RPMI8226 (cell line): ENCODE measurements at regions not wholly inside any gene's neighbourhood (a gene's known extent, or its start where the extent isn't known, plus 50 kb on each side); places are given as distances from the start of the nearest gene placed in this dataset.

Source experiments
- DNase-seq: peaks from one replicate; pipeline ENCODE4 v3.0.0-alpha.2; 2015

DNA sequence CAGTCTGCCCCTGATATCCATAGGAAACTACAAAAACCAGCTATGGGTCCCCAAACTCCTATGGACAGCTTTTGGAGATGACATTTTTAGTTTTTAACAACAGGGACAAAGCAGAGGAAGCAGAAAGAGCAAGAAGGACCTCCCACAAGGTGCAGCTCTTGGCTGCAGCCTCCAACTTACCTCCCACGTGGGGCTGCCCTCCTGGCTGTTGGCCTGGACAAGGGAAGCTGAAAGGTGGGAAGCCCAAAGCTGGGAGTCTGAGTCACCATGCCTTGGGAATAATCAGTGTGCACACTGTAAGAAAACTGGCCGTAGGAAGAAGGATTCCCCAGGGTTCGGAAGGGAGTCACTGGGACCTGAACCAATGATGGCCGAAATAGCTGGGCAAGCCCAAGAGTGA, 51.8 kb upstream of the PAX1 start:
- no peak for DNase-seq

DNA sequence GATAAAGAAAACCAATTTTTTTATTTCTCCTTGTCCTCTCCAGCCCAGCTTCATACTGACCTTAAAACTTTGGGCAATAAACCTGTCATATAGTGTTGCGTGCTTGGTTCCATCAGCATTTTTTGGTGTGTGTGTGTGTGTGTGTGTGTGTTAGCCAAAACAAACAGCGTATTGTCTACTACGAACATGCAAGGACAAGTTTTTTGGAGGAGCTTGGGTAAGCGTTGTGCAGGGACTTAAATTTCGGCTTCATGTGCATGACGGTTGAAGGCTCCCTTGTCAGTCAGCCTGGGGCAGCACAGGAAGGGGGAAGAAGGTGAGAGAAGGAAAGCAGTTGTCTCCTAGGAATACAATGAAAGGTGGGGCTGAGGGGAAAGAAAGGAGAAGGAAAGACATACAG, 62.0 kb upstream of the PAX1 start:
- no peak for DNase-seq

DNA sequence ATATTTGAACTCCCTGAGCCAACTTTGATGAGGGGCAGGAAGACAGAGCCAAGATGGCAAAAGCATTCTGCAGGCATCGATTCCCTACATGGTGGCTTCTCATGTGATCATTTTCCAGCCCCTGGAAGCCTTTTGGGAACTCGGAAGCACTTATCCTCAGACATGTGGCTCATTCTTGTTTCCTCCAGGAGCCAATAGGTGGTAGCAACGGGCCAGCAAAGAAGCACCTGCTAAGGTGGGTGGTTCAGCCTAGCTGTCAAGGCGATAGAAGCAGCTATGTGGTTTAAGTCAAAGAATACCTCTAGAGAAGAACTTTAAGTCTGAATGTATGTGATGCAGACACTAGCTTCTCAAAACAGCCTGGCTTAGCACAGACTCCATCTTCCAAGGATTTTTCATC, 64.9 kb upstream of the PAX1 start:
- peak; percentile 25 for DNase-seq

DNA sequence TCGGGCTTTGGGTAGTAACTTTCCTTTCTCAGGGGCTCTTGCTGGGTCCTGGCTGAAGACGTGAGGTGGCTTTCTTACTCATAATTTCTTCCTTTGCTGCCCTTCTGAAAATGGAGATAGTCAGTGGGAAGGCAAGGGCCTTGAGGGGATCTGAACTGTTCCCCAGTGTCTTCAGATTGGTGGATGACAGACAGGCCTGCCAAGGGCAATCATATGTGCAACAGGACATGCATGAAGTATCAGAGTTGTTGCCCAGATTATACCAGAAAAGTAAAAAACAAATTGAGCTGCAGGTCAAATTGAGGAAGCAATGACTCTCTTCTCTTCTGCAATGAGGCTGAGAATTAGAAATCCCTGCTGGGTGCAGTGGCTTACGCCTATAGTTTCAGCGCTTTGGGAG, 71.6 kb upstream of the PAX1 start:
- no peak for DNase-seq

DNA sequence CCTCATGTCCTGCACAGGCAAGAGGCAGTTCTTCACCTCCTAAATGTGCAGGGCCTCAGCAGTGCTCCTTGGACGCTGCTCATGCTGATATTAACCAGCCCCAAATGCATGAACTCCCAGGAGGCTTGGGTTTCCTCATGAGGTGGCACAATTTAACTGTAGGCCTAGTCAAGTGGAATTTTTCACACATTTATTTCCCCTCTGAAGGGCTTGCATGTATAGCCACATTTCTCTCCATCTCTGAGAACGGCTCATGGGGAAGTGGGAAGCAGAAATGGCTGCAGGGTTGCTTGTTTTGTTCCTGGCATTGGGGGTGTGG, 72.8 kb upstream of the PAX1 start:
- no peak for DNase-seq

DNA sequence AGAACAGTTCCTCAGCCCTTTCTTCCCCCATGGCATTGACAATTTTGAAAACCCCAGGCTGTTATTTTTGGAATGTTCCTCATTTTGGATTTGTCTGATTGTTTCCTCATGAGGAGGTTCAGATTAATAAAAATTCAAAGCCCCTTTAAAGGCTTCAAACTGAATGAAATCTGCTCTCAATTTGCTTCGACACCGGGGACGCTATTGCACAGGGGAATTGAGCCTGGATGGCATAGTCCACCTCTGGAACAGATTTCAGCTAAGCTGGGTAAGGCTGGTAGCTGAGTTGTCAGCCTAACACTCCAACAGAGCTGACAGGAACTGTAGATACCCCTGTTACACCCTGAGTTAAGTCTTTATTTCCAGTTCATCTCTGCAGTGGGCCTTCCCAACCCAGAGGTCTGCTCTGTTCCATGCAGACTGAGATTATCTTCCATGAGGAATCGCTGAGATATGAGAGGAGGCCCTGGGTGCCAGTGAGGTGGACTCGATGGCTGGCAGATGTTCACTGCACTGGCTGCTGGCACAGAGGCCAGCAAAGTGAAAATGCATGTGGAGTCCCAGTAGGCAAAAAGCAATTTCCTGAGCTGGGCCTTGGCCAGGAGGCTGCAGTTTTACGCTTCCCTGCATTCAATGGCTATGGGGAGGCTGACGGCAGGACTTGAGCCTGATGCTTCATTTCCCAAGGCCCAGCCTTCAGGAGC, 73.3 kb upstream of the PAX1 start:
- no peak for DNase-seq

DNA sequence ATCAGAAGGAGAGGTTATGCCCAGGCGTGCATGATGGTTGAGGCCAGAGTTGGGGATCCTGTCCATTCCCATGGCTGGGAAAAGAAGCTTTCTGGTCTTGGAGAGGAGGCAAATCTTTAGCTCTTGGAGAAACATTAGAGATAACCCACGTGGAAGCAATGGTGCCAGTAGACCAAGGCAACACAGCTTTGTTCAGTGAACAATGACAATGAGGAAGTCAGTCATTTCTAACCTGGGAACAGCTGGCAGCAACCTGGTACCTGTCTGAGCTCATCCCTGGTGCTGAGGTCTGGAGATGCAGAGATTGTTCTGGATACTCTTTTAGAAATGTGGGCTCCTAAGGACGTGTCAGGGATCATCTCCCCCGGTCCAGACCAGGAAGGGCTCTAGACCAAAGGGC, 76.7 kb upstream of the PAX1 start:
- DNase-seq, result no peak

DNA sequence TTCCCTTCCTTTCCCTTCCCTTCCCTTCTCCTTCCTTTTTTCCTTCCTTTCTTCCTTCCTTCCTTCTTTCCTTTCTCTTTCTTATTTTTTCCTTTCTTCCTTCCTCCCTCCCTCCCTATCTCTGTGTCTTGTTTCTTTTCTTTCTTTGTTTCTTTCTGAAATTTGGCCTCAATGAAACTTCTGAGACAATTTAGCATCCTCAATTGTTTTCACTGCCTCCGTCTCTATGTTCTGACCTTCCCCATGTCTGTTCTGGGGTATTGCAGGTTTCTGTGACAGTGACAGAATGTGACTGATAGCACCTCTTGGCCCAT, 81.7 kb upstream of the PAX1 start:
- DNase-seq, result no peak

DNA sequence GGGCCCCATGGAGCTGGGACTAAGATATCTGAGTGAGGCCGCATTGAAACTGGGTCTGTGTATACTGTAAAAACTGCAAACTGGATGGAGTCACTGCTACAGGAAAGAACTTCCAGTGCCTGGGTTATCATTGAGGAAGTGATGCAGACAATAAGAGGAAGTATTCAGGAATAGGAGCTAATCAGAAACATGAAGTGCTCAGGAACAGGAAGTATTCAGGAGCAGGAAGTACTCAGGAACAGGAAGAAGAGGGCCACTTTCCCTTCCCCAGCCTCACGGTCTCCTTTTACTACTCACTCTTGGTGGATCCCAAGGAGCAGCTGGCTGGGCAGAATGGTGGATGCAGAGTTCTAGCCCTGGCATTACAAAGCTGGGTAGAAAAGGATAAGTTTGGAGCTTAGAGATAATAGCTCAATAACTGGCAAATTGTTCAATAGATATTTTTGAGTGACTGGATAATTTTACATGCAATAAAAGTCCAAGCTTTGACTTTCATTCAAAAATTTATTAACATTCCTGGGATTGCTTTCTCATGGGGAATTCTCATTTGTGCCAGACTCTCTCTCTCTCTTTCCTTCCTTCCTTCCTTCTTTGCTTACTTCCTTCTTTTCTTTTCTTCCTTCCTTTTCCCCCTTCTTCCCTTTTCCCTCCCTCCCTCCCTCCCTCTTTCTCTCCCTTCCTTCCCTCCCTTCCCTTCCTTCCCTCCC, 82.2 kb upstream of the PAX1 start:
- no peak for DNase-seq

DNA sequence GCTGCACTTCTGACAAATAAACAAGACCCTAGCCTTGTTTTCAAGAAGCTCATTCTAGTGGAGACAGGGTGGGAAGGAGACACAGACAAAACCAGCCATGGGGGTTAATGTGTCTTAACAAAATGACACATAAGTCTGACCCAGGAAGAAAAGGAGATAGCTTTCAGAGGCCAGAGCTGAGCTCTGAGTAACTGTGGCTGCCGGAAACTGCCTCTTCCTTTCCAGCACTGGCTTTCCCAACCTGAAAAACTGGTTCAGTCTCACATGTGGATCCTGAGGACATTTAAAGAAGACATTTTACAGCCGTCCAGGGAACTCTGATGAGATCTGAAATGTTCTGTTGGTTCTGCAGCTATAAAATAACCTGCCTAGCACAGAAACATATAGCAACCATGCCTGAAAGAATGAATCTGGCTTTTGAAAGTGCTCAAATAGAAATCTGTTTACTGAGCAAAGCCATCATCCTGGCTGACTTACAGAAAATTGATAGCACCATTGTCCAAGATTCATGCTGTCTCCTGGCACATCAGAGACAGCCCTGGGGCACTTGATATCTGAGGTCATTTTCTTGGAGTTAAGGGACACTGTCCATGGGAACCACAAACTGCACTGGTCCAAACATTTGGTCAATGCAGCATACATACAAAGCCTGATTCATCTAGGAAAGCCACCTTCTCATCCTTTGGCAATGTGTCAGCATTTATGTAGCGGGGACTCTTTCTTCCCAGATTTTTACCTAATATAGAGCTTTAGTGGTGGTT, 83.2 kb upstream of the PAX1 start:
- no peak for DNase-seq

DNA sequence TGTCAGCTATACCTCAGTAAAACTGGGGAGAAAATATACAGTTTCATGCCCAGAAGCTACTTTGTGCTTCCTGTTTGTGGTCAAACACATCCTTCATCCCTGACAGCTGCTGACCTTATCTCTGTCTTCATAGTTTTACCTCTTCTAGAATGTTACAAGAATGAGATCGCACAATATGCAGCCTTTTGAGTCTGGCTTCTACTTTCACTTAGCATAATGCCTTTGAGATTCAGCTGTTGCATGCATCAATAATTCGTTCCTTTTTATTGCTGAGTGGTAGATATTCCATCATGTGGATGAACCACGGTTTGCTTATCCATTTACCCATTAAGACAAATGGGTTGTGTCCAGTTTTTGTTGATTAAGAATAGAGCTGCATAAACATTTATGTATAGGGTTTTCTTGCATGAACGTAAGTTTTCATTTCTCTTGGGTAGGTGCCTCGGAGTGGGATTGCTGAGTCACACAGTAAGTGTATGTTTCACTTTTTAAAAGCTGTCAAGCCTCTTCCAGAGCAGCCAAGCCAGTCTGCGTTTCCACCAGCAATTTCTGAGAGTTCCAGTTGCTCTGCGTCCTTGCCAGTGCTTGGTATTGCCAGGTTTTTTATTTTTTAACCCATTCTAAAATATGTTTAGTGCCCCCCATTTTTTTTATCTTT, 86.6 kb upstream of the PAX1 start:
- peak; percentile 10 for DNase-seq

DNA sequence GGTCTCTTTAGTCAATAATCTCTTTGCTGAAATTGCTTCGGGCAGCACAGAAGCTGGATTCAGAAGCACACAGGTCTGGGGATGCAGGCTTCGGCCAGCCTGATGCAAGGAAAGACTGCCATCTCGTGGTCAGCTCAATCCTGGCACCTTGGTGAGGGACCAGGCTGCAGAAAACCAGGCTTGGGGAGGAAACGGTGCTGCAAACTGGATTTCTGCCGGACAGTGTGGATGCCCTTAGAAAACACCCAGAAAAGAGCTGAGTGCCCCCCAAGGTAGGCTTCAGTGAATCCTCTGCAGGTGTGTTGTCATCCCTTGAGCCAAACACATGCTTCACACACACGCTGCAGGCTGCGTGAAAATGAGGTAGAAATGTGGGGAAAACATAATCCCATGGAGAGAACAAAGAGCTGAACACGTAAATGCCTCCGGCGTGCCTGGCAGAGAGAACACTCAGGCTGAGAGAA, 89.8 kb upstream of the PAX1 start:
- peak; percentile 73 for DNase-seq

DNA sequence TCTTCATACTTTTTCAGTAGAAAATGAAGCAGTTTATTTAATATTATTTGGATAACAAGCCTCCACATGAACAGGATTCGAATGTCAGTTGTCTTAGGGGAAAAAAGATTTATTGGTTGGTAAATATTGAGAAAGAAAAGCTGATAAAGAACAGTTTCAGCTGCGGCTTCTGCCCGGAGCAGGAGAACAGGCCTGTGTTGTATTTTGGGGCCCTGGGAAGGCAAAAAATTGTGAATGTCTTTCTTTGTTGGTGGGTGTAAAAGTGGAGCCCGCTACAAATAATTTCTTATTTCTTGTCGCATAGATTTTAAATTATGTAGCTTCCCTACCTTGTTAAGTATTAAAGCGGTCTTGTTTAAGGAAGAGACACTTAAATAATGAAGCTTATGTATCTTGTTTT, 90.5 kb upstream of the PAX1 start:
- DNase-seq, result no peak

DNA sequence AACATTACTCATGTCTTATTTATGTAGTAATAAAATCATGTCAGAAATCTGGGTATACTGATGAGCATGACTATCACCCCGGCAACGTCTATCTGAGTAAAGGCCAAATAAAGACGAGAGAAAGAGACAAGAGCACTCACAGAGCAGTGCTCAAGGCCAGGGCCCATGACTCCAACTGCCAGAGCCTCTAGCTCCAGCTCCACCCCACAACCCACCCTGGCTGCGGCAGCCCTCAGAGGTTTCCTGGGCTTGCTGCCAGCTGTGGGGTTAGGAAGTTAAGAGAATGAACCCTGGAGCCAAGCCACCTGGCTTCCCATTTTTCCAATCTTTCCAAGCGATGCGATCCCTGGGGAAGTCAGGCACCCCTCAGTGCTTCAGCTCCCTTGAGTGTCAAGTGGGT, 92.0 kb upstream of the PAX1 start:
- no peak for DNase-seq

DNA sequence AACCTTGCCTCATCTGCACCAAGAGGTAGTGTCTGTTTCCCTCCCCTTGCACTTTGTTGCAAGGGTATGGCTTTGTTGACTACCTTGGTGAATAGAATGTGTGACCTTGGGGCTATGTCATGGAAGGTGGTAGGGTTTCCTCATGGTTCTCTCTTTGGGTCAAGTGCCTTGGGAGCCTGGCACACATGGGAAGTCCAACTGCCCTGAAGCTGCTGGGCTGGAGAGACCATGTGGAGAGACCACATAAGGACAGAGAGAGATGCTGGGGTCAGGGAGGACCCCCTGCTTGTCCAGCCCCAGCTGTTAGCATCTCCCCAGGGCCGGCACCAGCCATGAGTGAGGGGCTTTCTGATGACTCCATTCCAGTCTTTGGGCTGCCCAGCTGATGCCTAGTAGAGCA, 95.5 kb upstream of the PAX1 start:
- DNase-seq, result no peak

DNA sequence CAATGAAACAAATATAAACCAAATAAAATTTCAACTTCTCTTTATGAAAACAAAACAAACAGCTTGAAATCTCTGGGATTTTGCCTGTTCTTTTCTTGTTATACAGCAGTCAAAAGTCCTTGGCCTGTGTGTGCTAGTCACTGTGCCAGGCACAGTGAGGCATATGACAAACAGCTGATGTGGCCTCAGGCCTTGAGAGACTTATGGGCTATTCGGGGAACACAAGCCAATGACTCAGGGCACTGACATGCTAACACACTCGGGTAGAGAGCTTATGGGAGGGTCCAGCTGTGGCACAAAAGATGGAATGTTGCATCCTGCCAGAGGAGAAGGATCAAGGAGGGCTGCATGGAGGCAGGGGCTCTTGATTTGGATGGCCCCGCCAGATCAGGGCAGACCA, 95.4 kb upstream of the NKX2-2 start:
- DNase-seq, result no peak

DNA sequence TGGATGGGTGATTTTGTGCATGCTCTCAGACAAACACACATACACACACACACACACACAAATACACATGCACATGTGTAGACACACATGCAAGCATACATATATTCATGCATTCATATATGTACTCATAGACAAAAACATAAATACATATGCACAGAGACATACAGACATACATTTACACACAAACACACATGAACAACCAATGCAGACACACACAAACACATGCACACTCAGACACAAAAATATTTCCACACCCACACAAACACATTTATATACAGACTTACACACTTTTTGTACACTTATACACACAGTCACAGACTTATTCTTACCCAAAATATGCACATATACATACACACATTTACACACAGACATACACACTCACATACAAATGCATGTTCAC, 94.9 kb upstream of the NKX2-2 start:
- DNase-seq, result no peak

DNA sequence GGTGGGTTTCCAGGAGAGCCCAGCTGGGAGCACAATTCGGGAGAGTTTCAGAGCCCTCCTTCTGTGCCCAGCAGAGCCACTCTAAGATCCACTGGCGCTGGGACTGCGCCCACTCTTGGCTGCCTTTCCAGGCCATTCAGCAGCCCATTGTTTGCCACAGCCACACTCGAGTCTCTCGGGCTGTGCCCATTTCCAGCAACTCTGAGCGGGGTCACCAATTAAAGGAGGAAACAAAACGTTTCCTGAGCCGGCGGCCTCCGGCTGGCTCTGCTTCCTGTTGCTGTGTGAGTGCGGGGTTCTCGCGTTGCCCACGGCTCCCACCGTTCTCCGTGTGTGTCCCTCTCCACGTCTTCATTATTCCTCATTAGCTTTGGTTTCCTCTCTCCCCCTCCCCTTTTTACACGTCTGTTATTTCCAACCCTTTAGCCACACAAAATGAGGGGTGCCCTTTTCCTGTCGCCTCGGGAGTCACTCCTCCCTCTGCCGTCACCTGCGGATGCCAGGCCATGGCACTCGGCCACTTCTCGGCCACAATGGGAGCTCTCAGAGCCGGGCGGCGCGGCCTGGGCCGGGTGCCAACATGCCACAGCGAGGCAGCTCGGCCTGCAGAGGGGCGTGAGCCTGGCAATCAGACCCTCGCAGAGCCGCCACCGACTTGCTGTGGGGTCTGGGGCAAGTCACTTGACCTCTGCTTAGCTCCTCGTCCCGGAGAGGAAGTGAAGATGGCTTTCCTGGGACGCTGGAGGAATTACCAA, 94.3 kb upstream of the NKX2-2 start:
- DNase-seq, result peak; percentile 75

DNA sequence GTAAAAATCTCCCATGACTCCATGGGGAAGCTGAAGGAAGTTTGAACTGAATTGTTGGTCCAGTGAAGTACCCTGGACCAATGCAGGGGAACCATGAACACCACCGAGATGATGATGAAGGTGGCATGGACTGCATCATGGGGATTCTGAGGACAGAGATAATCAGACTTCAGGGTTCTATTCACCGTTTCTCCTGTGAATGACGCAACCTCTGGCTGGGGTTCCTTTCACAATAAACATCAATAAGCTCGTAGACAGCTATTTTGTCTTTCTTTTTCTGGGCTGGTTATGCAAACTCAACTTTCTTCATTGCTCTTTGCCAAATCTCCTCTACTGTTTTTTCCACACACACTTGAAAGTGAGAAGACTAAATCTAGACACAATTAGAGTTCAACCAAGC, 87.9 kb upstream of the NKX2-2 start:
- no peak for DNase-seq

DNA sequence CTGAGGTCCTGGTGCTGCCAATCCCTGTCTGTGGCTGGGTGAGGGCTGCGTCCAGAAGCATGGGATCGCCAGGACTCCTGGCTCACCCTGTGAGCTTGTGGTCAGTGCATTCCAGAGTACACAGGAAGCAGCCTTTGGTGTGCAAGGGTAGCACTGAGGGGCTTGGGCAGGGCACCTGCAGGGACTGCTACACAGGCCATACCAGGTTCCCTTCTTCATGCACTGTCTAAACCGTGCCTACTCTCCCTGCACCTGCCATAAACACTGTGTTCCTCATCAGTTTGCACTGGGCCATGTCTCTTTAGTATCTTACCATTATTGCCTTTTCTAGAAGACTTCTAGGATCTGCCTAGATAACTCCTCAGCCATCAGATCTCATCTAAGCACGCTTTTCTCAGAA, 72.8 kb upstream of the NKX2-2 start:
- DNase-seq, result no peak

DNA sequence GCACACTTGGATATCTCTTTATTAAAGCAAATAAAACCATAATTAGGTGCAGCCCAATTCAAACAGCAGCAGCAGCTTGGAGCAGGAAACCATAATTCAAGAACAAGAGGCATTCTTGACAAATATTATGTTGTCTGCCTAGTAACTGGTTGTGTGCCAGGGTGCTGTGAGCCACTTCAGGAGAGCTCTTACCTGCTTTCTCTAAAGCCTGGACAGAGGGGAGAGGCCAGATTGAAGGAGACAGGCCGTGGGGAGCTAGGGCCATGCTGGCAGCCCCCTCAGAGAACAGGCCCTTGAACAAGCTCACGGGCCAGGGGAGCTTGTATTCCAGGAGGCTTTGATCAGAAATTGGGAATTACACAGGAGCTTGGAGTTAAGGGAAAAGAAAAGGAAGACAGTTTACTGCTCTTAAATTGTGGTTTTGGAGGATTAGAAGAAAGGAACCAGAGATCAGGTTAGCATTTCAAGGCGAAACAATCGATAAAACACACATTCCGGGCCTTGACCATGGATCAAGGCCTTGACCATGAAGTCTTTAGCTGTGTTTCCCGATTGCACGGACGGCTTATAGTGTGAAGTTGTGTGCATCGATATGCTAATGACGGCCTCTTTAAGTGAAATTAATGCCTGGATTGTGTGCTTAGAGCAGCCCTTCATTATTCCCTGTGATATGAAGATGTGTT, 69.8 kb upstream of the NKX2-2 start:
- DNase-seq, result no peak

DNA sequence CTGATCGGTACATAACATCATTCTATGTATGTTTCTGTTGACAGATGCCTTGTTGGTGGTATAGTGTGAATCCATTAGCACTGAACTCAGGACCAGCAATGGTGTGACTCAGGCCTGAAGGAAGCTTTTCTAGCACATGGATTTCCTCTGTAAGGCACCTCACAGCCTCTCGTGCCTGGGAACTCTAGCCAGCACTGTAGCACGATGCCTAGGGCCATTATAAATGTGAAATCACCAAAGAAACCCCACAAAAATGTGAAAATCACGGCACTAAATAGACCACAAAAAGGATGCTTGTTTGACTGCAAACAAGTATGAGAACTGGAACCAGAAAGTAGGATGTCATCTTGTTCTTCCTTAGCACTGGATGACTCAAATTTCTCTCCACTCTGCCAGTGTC, 63.7 kb upstream of the NKX2-2 start:
- DNase-seq, result no peak
